H1 (cell line): ENCODE measurements at regions not wholly inside any gene's neighbourhood (a gene's known extent, or its start where the extent isn't known, plus 50 kb on each side); places are given as distances from the start of the nearest gene placed in this dataset.

Source experiments
- CEBPB ChIP-seq: IDR thresholded peaks from 2 replicates; pipeline ENCODE4 v1.6.1; 2012; ENCODE audit warnings: low read depth, low read length
- CTCF ChIP-seq, 3 experiments: IDR thresholded peaks; 1 replicate in 2 of 3; 2 replicates in 1 of 3; pipeline versions ENCODE4 v1.5.1 to v1.6.1; 2011; ENCODE audit warnings: low read length in 3 of 3, mild to moderate bottlenecking in 3 of 3, inconsistent platforms in 2 of 3, low read depth in 1 of 3, moderate library complexity in 1 of 3; ENCODE audit not compliant: insufficient read depth in 1 of 3; ENCODE audit errors: control extremely low read depth in 1 of 3
- POLR2A ChIP-seq, 2 experiments: IDR thresholded peaks; 1 replicate in 1 of 2; 2 replicates in 1 of 2; pipeline ENCODE4 v1.6.1; 2011; ENCODE audit warnings: low read depth in 2 of 2, low read length in 2 of 2, mild to moderate bottlenecking in 2 of 2; ENCODE audit errors: control extremely low read depth in 1 of 2
- RAD21 ChIP-seq, 2 experiments: IDR thresholded peaks in 1 of 2; conservative IDR thresholded peaks in 1 of 2; 2 replicates each; pipeline ENCODE4 v1.6.1; 2011; ENCODE audit warnings: low read depth in 2 of 2, low read length in 2 of 2, improper control_type of control experiment in 1 of 2, inconsistent platforms in 1 of 2, mild to moderate bottlenecking in 1 of 2, moderate library complexity in 1 of 2
- SRF ChIP-seq: IDR thresholded peaks from 2 replicates; pipeline ENCODE4 v1.6.1; 2011; ENCODE audit warnings: mild to moderate bottlenecking, low read depth, low read length, moderate library complexity
- SUZ12 ChIP-seq: fragments of 200-600 bp; sonication (generic); IDR thresholded peaks from 2 replicates; pipeline ENCODE4 v1.6.1; 2012; ENCODE audit warnings: mild to moderate bottlenecking, inconsistent platforms, low read length, moderate library complexity, mixed read lengths
- TAF1 ChIP-seq: IDR thresholded peaks from 2 replicates; pipeline ENCODE4 v1.6.1; 2011; ENCODE audit warnings: mild to moderate bottlenecking, low read depth, low read length
- USF2 ChIP-seq: IDR thresholded peaks from 2 replicates; pipeline ENCODE4 v1.6.1; 2011; ENCODE audit warnings: low read length, improper control_type of control experiment

GRCh38 chr2:159873258-159873657 lies 75.2 kb upstream of the CD302 start:
- no peak for TF ChIP-seq SRF
- no peak for TF ChIP-seq CTCF (IDR thresholded peaks at IDR 0.05; ENCODE audit: control extremely low read depth in 1 of 3, insufficient read depth in 1 of 3, low read depth in 1 of 3, low read length in 3 of 3)
- TF ChIP-seq CEBPB, result no peak
- TF ChIP-seq RAD21 (IDR thresholded peaks at IDR 0.05 in 1 of 2, conservative IDR thresholded peaks at IDR 0.05 in 1 of 2; ENCODE audit: low read depth in 2 of 2, low read length in 2 of 2), result no peak
- TF ChIP-seq USF2, result no peak
- TF ChIP-seq SUZ12, result no peak
- no peak for TF ChIP-seq TAF1
- no peak for TF ChIP-seq POLR2A (IDR thresholded peaks at IDR 0.05; ENCODE audit: control extremely low read depth in 1 of 2, low read depth in 2 of 2, low read length in 2 of 2)
